ENCODE measurements at regions not wholly inside any gene's neighbourhood (a gene's known extent, or its start where the extent isn't known, plus 50 kb on each side); places are given as distances from the start of the nearest gene placed in this dataset.
"Not testable (repeated sequence)": the region's sequence is repeated elsewhere in the genome, so short reads cannot be mapped to it uniquely, and the experiment has no call there.

- not testable (repeated sequence) for H3K27ac Mint-ChIP-seq (ENCODE audit: unreplicated experiment); H3K9me3 ChIP-seq (ENCODE audit: insufficient read depth, low read depth, low read length); H3K79me2 ChIP-seq (ENCODE audit: insufficient read depth, low read length); H3K27me3 Mint-ChIP-seq (ENCODE audit: low read depth, unreplicated experiment); H3K9me3 Mint-ChIP-seq (ENCODE audit: unreplicated experiment); H4K20me1 ChIP-seq (ENCODE audit: insufficient read depth, low read length); DNase-seq (ENCODE audit: low read depth); H3K4me1 ChIP-seq (ENCODE audit: insufficient read depth, low read length); H3K4me2 ChIP-seq (ENCODE audit: low read length); H3K36me3 Mint-ChIP-seq (ENCODE audit: low read depth, unreplicated experiment); H3K4me1 Mint-ChIP-seq (ENCODE audit: low read depth, unreplicated experiment); H3K9ac ChIP-seq (ENCODE audit: low read length); H3K4me3 ChIP-seq (ENCODE audit: insufficient read depth, low read depth, low read length); H3K36me3 ChIP-seq (ENCODE audit: insufficient read depth, low read length); H2AFZ ChIP-seq (ENCODE audit: low read depth, low read length); FAIRE-seq; H3K27ac ChIP-seq (ENCODE audit: low read depth, low read length); H3K27me3 ChIP-seq (ENCODE audit: insufficient read depth, low read length); H3K4me3 Mint-ChIP-seq (ENCODE audit: unreplicated experiment)
Observed at GRCh38 chr10:46665536-46665935, 86.6 kb downstream of the SYT15 start.

- H3K79me2 ChIP-seq (ENCODE audit: insufficient read depth, low read length); H3K9ac ChIP-seq (ENCODE audit: low read length); H2AFZ ChIP-seq (ENCODE audit: low read depth, low read length); H4K20me1 ChIP-seq (ENCODE audit: insufficient read depth, low read length); H3K4me3 ChIP-seq (ENCODE audit: insufficient read depth, low read depth, low read length); H3K9me3 ChIP-seq (ENCODE audit: insufficient read depth, low read depth, low read length); H3K4me3 Mint-ChIP-seq (ENCODE audit: unreplicated experiment); H3K4me1 Mint-ChIP-seq (ENCODE audit: low read depth, unreplicated experiment); H3K36me3 ChIP-seq (ENCODE audit: insufficient read depth, low read length); H3K9me3 Mint-ChIP-seq (ENCODE audit: unreplicated experiment); H3K27me3 Mint-ChIP-seq (ENCODE audit: low read depth, unreplicated experiment); H3K4me1 ChIP-seq (ENCODE audit: insufficient read depth, low read length); DNase-seq (ENCODE audit: low read depth); H3K27ac Mint-ChIP-seq (ENCODE audit: unreplicated experiment); H3K27me3 ChIP-seq (ENCODE audit: insufficient read depth, low read length); H3K27ac ChIP-seq (ENCODE audit: low read depth, low read length); FAIRE-seq; H3K4me2 ChIP-seq (ENCODE audit: low read length); H3K36me3 Mint-ChIP-seq (ENCODE audit: low read depth, unreplicated experiment): not testable (repeated sequence)
Observed at GRCh38 chr10:46668357-46668997, 89.5 kb downstream of the SYT15 start.

DNA sequence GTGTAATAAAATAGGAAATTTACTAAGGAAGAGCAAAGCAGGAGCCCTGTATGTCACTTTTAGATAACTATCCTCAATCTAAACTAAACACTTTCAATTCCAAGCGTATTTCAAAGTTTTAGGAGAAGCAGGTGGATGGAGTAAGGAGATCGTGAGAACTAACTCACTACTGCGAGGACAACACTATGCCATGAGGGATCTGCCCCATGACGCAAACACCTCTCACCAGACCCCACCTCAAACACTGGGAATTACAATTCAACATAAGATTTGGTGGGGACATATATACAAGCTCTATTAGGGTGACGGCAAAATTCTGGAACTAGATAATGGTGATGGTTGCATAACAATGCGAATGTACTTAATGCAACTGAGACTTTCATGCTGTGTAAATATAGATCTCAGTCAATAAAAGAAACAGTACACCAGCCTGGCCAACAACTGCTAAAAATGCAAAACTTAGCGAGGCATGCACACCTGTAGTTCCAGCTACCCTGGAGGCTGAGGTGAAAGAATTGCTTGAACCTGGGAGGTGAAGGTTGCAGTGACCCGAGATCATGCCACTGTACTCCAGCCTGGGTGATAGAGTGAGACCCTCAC lies 99.0 kb downstream of the SYT15 start:
- FAIRE-seq; H3K79me2 ChIP-seq (ENCODE audit: insufficient read depth, low read length); H3K27ac ChIP-seq (ENCODE audit: low read depth, low read length); DNase-seq (ENCODE audit: low read depth); H4K20me1 ChIP-seq (ENCODE audit: insufficient read depth, low read length); H3K27ac Mint-ChIP-seq (ENCODE audit: unreplicated experiment); H3K36me3 Mint-ChIP-seq (ENCODE audit: low read depth, unreplicated experiment); H3K4me1 Mint-ChIP-seq (ENCODE audit: low read depth, unreplicated experiment); H2AFZ ChIP-seq (ENCODE audit: low read depth, low read length); H3K4me3 ChIP-seq (ENCODE audit: insufficient read depth, low read depth, low read length); H3K9me3 ChIP-seq (ENCODE audit: insufficient read depth, low read depth, low read length); H3K36me3 ChIP-seq (ENCODE audit: insufficient read depth, low read length); H3K4me2 ChIP-seq (ENCODE audit: low read length); H3K27me3 Mint-ChIP-seq (ENCODE audit: low read depth, unreplicated experiment); H3K4me1 ChIP-seq (ENCODE audit: insufficient read depth, low read length); H3K4me3 Mint-ChIP-seq (ENCODE audit: unreplicated experiment); H3K9me3 Mint-ChIP-seq (ENCODE audit: unreplicated experiment); H3K9ac ChIP-seq (ENCODE audit: low read length); H3K27me3 ChIP-seq (ENCODE audit: insufficient read depth, low read length): not testable (repeated sequence)

DNA sequence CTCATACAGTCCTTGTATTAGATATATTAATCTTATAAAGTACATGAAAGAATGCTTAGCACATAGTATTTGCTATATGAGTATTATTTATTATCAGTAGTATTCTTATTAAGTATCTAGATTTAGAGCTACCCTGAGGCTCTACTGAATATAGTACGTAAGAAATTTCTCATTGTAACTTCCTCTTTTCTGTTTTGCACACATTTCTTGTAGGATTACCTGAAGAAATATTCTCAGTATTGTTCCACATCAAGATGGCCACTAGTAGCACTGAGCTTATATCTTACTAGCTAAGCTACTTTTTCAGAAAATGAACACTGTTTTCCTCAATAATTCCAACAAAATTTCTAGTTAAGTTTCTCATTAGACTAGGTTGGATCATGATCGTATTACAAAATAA lies 112.5 kb downstream of the SYT15 start:
- H3K9ac ChIP-seq (ENCODE audit: low read length); FAIRE-seq; H2AFZ ChIP-seq (ENCODE audit: low read depth, low read length); H3K36me3 ChIP-seq (ENCODE audit: insufficient read depth, low read length); DNase-seq (ENCODE audit: low read depth); H3K27me3 ChIP-seq (ENCODE audit: insufficient read depth, low read length); H4K20me1 ChIP-seq (ENCODE audit: insufficient read depth, low read length); H3K4me3 ChIP-seq (ENCODE audit: insufficient read depth, low read depth, low read length); H3K27ac ChIP-seq (ENCODE audit: low read depth, low read length); H3K79me2 ChIP-seq (ENCODE audit: insufficient read depth, low read length); H3K9me3 ChIP-seq (ENCODE audit: insufficient read depth, low read depth, low read length); H3K4me1 ChIP-seq (ENCODE audit: insufficient read depth, low read length); H3K27me3 Mint-ChIP-seq (ENCODE audit: low read depth, unreplicated experiment); H3K4me1 Mint-ChIP-seq (ENCODE audit: low read depth, unreplicated experiment); H3K4me2 ChIP-seq (ENCODE audit: low read length); H3K27ac Mint-ChIP-seq (ENCODE audit: unreplicated experiment); H3K36me3 Mint-ChIP-seq (ENCODE audit: low read depth, unreplicated experiment); H3K9me3 Mint-ChIP-seq (ENCODE audit: unreplicated experiment); H3K4me3 Mint-ChIP-seq (ENCODE audit: unreplicated experiment): not testable (repeated sequence)

DNA sequence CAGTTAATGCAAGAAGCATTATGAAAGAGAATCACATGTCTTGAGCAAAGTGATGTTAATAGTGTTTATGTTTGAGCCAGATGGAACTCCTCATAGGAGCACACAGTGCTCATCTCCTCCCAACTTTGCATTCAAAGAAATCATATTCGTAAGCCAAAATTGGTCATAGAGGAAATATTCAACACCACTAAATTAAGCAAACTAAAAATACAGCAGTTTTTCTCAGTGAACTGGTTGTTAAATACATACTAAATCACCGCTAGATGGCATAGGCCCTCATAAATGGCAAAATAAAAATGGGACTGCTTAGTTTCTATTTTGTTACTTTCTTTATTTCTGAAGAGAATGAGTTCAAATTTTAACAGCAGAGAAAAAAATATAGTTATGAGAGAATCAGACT lies 114.3 kb downstream of the SYT15 start:
- H3K27me3 Mint-ChIP-seq (ENCODE audit: low read depth, unreplicated experiment); H3K9me3 Mint-ChIP-seq (ENCODE audit: unreplicated experiment); FAIRE-seq; H3K36me3 ChIP-seq (ENCODE audit: insufficient read depth, low read length); H3K9ac ChIP-seq (ENCODE audit: low read length); H3K4me2 ChIP-seq (ENCODE audit: low read length); H4K20me1 ChIP-seq (ENCODE audit: insufficient read depth, low read length); H3K27me3 ChIP-seq (ENCODE audit: insufficient read depth, low read length); H3K4me1 Mint-ChIP-seq (ENCODE audit: low read depth, unreplicated experiment); DNase-seq (ENCODE audit: low read depth); H3K79me2 ChIP-seq (ENCODE audit: insufficient read depth, low read length); H3K4me3 Mint-ChIP-seq (ENCODE audit: unreplicated experiment); H3K4me1 ChIP-seq (ENCODE audit: insufficient read depth, low read length); H3K27ac ChIP-seq (ENCODE audit: low read depth, low read length); H3K4me3 ChIP-seq (ENCODE audit: insufficient read depth, low read depth, low read length); H3K9me3 ChIP-seq (ENCODE audit: insufficient read depth, low read depth, low read length); H3K36me3 Mint-ChIP-seq (ENCODE audit: low read depth, unreplicated experiment); H3K27ac Mint-ChIP-seq (ENCODE audit: unreplicated experiment); H2AFZ ChIP-seq (ENCODE audit: low read depth, low read length): not testable (repeated sequence)

DNA sequence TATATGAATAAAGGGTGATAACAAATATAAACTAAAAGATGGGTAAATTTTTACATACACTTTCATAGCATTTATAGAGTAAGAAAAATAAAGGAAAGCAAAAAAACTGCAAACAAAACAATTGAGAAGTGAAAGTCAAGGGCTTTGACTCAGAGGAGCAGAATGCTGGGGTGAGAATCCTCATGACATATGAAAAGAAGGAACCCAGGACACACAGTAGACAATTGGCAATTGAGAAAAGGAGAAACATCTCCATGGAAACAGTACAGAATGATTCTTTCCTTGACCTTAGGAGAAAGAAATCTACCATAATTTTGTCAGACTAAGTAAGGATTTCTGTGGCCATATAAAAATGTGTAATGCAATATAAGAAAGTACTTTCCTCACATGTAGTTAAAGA lies 138.3 kb downstream of the SYT15 start:
- not testable (repeated sequence) for H3K4me1 ChIP-seq (ENCODE audit: insufficient read depth, low read length); DNase-seq (ENCODE audit: low read depth); FAIRE-seq; H2AFZ ChIP-seq (ENCODE audit: low read depth, low read length); H3K9ac ChIP-seq (ENCODE audit: low read length); H3K27me3 ChIP-seq (ENCODE audit: insufficient read depth, low read length); H3K27ac Mint-ChIP-seq (ENCODE audit: unreplicated experiment); H3K9me3 Mint-ChIP-seq (ENCODE audit: unreplicated experiment); H4K20me1 ChIP-seq (ENCODE audit: insufficient read depth, low read length); H3K9me3 ChIP-seq (ENCODE audit: insufficient read depth, low read depth, low read length); H3K36me3 Mint-ChIP-seq (ENCODE audit: low read depth, unreplicated experiment); H3K79me2 ChIP-seq (ENCODE audit: insufficient read depth, low read length); H3K4me3 ChIP-seq (ENCODE audit: insufficient read depth, low read depth, low read length); H3K27me3 Mint-ChIP-seq (ENCODE audit: low read depth, unreplicated experiment); H3K27ac ChIP-seq (ENCODE audit: low read depth, low read length); H3K4me1 Mint-ChIP-seq (ENCODE audit: low read depth, unreplicated experiment); H3K36me3 ChIP-seq (ENCODE audit: insufficient read depth, low read length); H3K4me2 ChIP-seq (ENCODE audit: low read length); H3K4me3 Mint-ChIP-seq (ENCODE audit: unreplicated experiment)

Data from astrocyte (in vitro differentiated cells and primary cell).